ENCODE measurements at regions not wholly inside any gene's neighbourhood (a gene's known extent, or its start where the extent isn't known, plus 50 kb on each side); places are given as distances from the start of the nearest gene placed in this dataset.

GRCh38 chr2:125227843-125228392, 1202.8 kb downstream of the CNTNAP5 start:
- TF ChIP-seq CTCF (IDR thresholded peaks at IDR 0.05) (no peak), POLR2AphosphoS5 (IDR thresholded peaks at IDR 0.05) (no peak), POLR2A (IDR thresholded peaks at IDR 0.05) (no peak)
